Iris pigment epithelial cell (primary cell): ENCODE measurements at regions not wholly inside any gene's neighbourhood (a gene's known extent, or its start where the extent isn't known, plus 50 kb on each side); places are given as distances from the start of the nearest gene placed in this dataset.

Experiments
- DNase-seq: peaks from one replicate; pipeline ENCODE4 v3.0.0-alpha.2; 2011; ENCODE audit warnings: low read depth

DNA sequence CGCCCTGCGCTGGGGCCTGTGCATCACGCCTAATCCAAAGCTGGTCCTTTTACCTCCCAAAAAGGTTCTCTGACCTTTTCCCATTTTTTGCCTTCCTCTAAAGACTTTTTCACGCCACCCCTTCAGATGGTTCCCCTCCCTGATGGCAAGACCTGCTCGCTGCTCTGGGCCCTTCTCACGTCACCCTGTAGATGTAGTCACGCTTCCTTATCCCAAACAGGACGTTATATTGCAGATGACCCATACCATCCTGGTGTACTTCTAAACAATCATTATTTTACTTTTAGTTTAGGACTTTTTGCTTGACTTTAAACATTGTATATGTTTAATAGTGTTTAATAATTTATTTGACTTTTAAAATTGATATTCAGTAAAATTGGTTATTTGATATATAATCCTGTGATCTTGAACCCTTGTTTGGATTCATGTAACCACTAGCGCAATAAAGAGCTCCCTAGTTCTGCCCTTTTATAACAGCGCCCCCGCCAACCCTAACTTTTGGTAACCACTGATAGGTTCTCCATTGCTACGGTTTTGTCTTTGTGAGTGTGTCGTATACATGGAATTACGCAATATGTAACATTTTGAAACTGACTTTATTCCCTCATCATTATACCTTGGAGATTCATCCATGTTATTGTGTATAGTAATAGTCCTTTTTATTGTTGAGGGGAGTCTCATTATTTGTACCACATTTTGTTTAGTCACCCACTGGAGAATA lies 159.0 kb upstream of the CHRNA7 start:
- peak; percentile 5 for DNase-seq

GRCh38 chr15:31871887-31872281 lies 158.4 kb upstream of the CHRNA7 start:
- DNase-seq, result no peak

DNA sequence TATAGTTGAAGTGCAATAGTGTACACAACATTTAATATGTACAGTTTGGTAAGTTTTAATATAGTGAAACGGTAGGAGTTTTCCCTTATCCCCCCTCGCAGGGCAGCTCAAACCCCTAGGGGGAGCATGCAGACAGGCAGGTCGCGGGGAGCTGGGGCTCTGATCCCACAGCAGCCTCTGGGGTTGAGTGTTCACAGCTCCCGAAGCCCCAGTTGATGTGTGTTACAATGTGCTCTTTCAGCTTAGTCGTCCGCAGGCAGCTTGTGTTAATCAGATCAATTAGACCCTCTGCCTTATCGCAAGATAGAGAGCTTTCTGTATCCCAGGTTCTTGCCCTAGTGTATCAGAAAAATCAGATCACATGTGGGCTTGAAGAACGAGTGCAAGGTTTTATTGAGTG lies 143.1 kb upstream of the CHRNA7 start:
- DNase-seq, result no peak

GRCh38 chr15:31892513-31892912 lies 137.8 kb upstream of the CHRNA7 start:
- DNase-seq, result no peak

DNA sequence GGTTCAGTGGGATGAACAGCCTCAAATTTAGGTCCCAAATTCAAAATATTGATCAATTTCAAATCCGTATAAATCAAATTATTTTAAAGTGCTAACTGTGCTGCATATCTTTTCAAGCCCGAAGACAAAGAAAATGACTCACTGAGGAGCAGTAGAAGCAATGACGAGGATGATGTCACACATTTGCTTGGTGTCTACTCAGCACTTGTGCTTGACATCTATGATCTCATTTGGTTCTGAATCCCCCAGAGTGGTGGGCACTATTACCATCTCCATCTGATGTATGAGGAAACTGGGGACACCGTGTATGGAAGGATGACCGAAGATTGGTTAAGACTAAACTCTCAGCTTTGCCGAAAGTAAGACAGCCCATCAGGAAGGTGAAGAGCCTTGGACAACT lies 136.5 kb upstream of the CHRNA7 start:
- DNase-seq, result no peak

DNA sequence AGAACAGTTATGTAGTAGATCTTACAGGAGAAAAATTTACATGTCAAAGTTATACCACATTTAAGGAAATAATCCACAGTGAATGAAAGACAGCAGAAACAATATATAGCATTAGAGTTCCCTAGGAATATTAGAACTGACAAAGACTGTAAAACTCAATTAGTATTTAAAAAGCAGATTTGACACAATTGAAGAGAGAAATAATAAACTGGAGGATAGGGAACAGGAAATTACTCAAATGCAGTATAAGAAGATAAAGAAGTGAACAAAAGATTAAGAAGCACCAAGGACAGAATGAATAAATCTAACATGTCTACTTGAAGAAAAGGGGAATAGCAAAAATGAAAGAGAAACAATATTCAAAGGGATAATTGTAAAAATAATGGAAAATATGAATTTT lies 132.6 kb upstream of the CHRNA7 start:
- no peak for DNase-seq

GRCh38 chr15:31901501-31901900 lies 128.8 kb upstream of the CHRNA7 start:
- DNase-seq, result no peak

GRCh38 chr15:31905054-31905453 lies 125.3 kb upstream of the CHRNA7 start:
- DNase-seq, result no peak

- no peak for DNase-seq
Measured at GRCh38 chr15:31925541-31925940, 104.8 kb upstream of the CHRNA7 start.

- no peak for DNase-seq
Measured at GRCh38 chr15:31930967-31931366, 99.3 kb upstream of the CHRNA7 start.

DNA sequence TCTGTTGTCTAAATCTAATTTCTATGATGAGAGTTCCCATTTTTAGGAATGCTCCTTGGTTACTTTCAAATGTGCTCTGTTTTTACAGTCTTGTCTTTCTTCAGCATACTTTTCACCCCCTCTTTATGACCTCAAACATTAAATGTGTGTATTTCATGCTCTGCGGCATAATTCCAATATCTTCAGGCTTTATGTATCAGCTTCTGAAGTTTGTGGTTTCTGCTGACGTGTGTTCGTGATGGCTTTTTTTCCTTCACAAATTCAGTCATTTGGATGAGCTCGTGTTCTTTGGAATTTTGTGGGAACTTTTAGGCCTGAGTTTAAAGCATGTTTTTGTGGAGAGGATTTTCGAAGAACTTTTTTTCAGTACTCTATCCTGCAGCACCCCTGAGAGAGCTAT lies 97.7 kb upstream of the CHRNA7 start:
- DNase-seq, result no peak

GRCh38 chr15:31934821-31935220 lies 95.5 kb upstream of the CHRNA7 start:
- DNase-seq, result no peak

DNA sequence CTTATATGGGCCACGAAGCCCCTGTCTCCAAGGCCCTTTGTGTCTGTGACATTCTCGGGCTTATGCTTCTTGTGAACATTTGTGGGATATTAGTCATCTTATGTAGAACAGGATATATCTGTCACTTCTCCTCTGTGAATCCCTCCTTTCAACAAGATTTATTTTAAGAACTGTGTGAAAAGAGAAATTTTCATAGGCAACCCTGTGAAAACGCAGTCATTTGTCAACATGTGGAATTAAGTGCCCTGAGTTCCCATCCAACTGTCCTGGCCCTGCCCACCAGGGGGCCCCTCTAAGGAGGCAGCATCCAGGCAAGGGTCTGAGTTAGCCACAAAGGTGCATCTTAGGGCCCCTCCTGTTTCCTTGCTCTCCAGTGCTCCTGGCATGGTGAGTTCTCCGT lies 76.8 kb upstream of the CHRNA7 start:
- no peak for DNase-seq

DNA sequence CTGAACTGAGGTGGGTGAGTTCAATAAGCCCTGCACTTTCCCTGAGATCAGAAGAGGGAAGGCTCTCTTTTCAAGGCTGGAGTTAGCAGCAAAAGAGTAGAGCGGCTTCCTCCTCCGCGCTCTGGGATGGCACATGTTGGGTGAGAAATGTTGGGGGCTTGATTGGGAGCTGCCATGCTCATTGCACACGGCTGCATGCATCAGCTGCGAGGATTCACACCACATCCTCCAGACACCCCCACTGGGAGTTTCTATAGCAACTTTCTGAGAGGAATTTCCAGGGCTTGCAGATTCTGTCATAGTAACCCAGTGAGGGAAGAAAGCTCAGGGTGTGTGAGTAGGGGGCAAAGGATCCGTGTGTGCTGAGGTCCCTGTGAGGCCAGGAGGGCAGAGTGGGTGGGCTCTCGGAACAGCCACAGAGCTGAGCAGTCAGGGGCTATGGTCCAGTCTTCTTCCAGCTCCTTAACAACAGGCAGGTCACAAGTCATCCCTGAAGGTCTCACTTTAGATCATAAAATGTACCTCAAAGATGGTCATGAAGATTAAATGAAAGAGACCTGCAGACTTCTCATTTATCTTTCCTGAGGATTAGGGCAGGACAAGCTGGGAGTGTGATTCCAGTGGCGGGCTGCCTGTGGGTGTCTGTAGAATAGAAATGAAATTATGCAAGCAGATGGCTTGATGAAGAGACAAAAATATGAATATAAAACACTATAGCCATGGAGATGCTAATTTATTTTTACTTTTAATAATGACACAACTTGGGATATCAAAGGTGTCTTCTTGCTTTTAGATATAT lies 75.7 kb upstream of the CHRNA7 start:
- no peak for DNase-seq

- no peak for DNase-seq
Measured at GRCh38 chr15:31955734-31956133, 74.6 kb upstream of the CHRNA7 start.

GRCh38 chr15:31957581-31957980 lies 72.7 kb upstream of the CHRNA7 start:
- no peak for DNase-seq

GRCh38 chr15:31964586-31965307 lies 65.6 kb upstream of the CHRNA7 start:
- DNase-seq, result no peak

- DNase-seq, result no peak
Measured at GRCh38 chr15:31970007-31970406, 60.3 kb upstream of the CHRNA7 start.

DNA sequence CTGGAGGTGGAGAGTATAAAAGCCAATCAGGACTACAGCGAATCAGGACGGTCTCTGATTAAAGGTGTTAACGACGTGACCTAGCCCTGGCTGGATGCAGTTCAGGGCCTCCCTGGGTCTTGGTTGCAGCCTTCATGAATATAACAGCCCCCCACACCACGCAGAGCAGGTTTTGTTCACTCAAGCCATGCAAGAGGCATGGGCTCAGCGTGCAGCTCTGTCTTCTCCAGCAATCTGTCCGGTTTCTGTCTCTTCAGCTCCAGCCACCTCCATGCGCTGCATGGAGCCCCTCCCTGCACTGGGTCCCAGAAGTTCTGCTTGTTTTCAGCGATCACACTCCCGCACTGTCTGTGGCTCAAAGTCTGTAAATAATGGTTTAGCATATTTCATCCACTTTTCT lies 57.1 kb upstream of the CHRNA7 start:
- DNase-seq, result no peak

GRCh38 chr15:31974154-31974794 lies 56.0 kb upstream of the CHRNA7 start:
- DNase-seq, result no peak

DNA sequence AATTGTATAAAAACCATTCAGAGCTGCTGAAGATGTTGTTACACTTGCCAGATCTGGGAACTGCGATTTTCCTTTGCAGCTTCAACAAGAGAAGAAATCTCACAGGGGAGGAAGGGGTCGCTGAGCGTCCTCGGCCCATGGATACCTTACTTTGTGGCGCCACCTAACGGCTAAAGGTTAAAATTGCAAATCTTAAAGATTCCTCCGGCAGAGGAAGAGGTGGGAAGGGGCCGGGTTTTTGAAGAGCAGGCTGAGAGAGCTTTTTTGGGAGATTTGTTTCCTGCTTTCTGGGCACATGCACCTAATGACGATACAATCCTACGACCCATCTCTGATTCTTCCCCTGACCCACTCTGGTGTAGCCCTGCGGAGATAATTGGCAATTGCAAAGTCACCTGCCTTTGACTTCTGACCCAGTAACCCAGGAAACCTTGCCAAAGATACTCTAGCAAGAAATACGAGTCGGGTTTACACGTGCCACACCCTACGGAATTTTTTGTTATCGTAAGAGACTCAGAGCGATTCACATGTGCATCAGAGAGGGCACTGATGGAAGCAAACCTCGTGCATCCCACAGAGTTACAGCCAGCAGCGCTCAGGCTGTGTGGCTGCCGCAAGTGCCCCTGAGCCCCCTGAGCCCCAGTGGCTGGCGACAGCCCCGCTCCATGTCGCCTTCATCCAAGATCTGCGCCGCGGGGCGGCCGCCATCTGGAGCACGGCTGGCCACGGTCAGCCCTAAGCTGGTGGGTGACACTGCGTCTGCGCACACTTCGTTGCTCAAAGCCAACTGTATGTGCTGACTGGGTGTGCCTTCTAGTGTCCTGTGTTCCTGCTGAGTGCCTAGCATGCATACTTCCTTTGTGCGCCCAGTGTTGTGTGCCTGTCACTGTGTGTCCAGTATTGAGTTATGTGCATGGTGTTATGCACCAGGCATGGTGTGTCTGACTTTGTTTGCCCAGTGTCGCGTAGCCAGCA lies 55.2 kb upstream of the CHRNA7 start:
- no peak for DNase-seq
